ENCODE measurements at regions not wholly inside any gene's neighbourhood (a gene's known extent, or its start where the extent isn't known, plus 50 kb on each side); places are given as distances from the start of the nearest gene placed in this dataset.

GRCh38 chr7:33792041-33792440 lies 113.3 kb upstream of the BMPER start:
- Histone ChIP-seq H3K79me2 (ENCODE audit: control insufficient read depth, insufficient read depth, low read length) (no peaks in the 10 kb centered on the region), H2AFZ (ENCODE audit: insufficient read depth, low read depth, low read length, poor library complexity, severe bottlenecking) (no peak overlapping the region), H3K4me1 (ENCODE audit: control insufficient read depth in 2 of 2, insufficient read depth in 2 of 2, low read length in 2 of 2) (no peaks in the 10 kb centered on the region), H3K9me3 (ENCODE audit: control extremely low read depth in 1 of 3, control insufficient read depth in 2 of 3, insufficient read depth in 1 of 3, low read length in 2 of 3) (peaks cover 0 to 4% (median 0%) of the 10 kb centered on the region in 3 donors), H3K27me3 (replicated peaks in 1 of 4; ENCODE audit: control extremely low read depth in 1 of 4, control insufficient read depth in 3 of 4, insufficient read depth in 4 of 4, low read length in 3 of 4) (no peaks in the 10 kb centered on the region), H3K36me3 (replicated peaks in 1 of 2; ENCODE audit: control extremely low read depth in 1 of 2, control insufficient read depth in 1 of 2, extremely low read depth in 1 of 2, insufficient read depth in 2 of 2, low read length in 1 of 2) (no peaks in the 10 kb centered on the region), H3K4me2 (replicated peaks; ENCODE audit: low read depth, low read length, poor library complexity, severe bottlenecking) (no peak overlapping the region), H3K27ac (ENCODE audit: low read length in 2 of 2) (no peak overlapping the region), H3K9ac (ENCODE audit: low read length) (no peak overlapping the region), H3K4me3 (ENCODE audit: control extremely low read depth in 1 of 5, extremely low read depth in 1 of 5, insufficient read depth in 1 of 5, low read depth in 2 of 5, low read length in 4 of 5) (no peak overlapping the region), H4K20me1 (ENCODE audit: control insufficient read depth, insufficient read depth, low read length, poor library complexity, severe bottlenecking) (no peaks in the 10 kb centered on the region)
- peaks cover 6% of the 10 kb centered on the region for H3K27me3 Mint-ChIP-seq
- ATAC-seq (ENCODE audit: low read depth) (no peak), DNase-seq (no peak)
- no peaks in the 10 kb centered on the region for H3K9me3 Mint-ChIP-seq (ENCODE audit: insufficient read depth)
- H3K4me3 Mint-ChIP-seq = no peak overlapping the region
- 100% methylated on average over 2 of the region's 2 CpGs for WGBS (ENCODE audit: insufficient coverage)
- ChIA-PET CTCF (no interaction called here), POLR2A (no interaction called here)
- TF ChIP-seq CTCF (IDR thresholded peaks at IDR 0.05) (no peak), EZH2 (IDR thresholded peaks at IDR 0.05; ENCODE audit: borderline replicate concordance, insufficient read depth, low read depth, low read length, poor library complexity, severe bottlenecking) (no peak)
- no peak overlapping the region for H3K27ac Mint-ChIP-seq
- intact Hi-C loops (cut with micrococcal nuclease) = no loop called here
- H3K4me1 Mint-ChIP-seq = no peaks in the 10 kb centered on the region

GRCh38 chr7:33792547-33793105 lies 112.7 kb upstream of the BMPER start:
- no peak for TF ChIP-seq CTCF (IDR thresholded peaks at IDR 0.05)
- TF ChIP-seq EZH2 (IDR thresholded peaks at IDR 0.05; ENCODE audit: borderline replicate concordance, insufficient read depth, low read depth, low read length, poor library complexity, severe bottlenecking) = no peak
- H2AFZ ChIP-seq (ENCODE audit: insufficient read depth, low read depth, low read length, poor library complexity, severe bottlenecking) = no peak overlapping the region
- ChIA-PET CTCF (no interaction called here), POLR2A (no interaction called here)
- H3K79me2 ChIP-seq (ENCODE audit: control insufficient read depth, insufficient read depth, low read length) = no peaks in the 10 kb centered on the region
- intact Hi-C loops (cut with micrococcal nuclease) = no loop called here
- 89% methylated on average over 2 of the region's 4 CpGs for WGBS (ENCODE audit: insufficient coverage)
- no peak overlapping the region for H3K9ac ChIP-seq (ENCODE audit: low read length)
- Mint-ChIP-seq H3K4me3 (no peak overlapping the region), H3K27me3 (peaks cover 6% of the 10 kb centered on the region), H3K9me3 (ENCODE audit: insufficient read depth) (no peaks in the 10 kb centered on the region), H3K27ac (no peak overlapping the region), H3K4me1 (no peaks in the 10 kb centered on the region)
- H3K4me1 ChIP-seq (ENCODE audit: control insufficient read depth in 2 of 2, insufficient read depth in 2 of 2, low read length in 2 of 2) = no peaks in the 10 kb centered on the region
- no peaks in the 10 kb centered on the region for H4K20me1 ChIP-seq (ENCODE audit: control insufficient read depth, insufficient read depth, low read length, poor library complexity, severe bottlenecking)
- DNase-seq = no peak
- ATAC-seq (ENCODE audit: low read depth) = no peak
- no peaks in the 10 kb centered on the region for H3K27me3 ChIP-seq (replicated peaks in 1 of 4; ENCODE audit: control extremely low read depth in 1 of 4, control insufficient read depth in 3 of 4, insufficient read depth in 4 of 4, low read length in 3 of 4)
- no peak overlapping the region for H3K4me2 ChIP-seq (replicated peaks; ENCODE audit: low read depth, low read length, poor library complexity, severe bottlenecking)
- H3K36me3 ChIP-seq (replicated peaks in 1 of 2; ENCODE audit: control extremely low read depth in 1 of 2, control insufficient read depth in 1 of 2, extremely low read depth in 1 of 2, insufficient read depth in 2 of 2, low read length in 1 of 2) = no peaks in the 10 kb centered on the region
- no peak overlapping the region for H3K4me3 ChIP-seq (ENCODE audit: control extremely low read depth in 1 of 5, extremely low read depth in 1 of 5, insufficient read depth in 1 of 5, low read depth in 2 of 5, low read length in 4 of 5)
- peaks cover 0 to 8% (median 0%) of the 10 kb centered on the region in 3 donors for H3K9me3 ChIP-seq (ENCODE audit: control extremely low read depth in 1 of 3, control insufficient read depth in 2 of 3, insufficient read depth in 1 of 3, low read length in 2 of 3)
- H3K27ac ChIP-seq (ENCODE audit: low read length in 2 of 2) = no peak overlapping the region
